K562 (cell line): ENCODE measurements at regions not wholly inside any gene's neighbourhood (a gene's known extent, or its start where the extent isn't known, plus 50 kb on each side); places are given as distances from the start of the nearest gene placed in this dataset.

Source experiments
- CTCF ChIP-seq, 3 experiments: IDR thresholded peaks in 2 of 3; conservative IDR thresholded peaks in 1 of 3; 2 replicates each; pipeline ENCODE4 v1.5.1; 2011 to 2012; ENCODE audit warnings: low read length in 3 of 3, mild to moderate bottlenecking in 3 of 3, control low read depth in 2 of 3, improper control_type of control experiment in 1 of 3, inconsistent platforms in 1 of 3, low read depth in 1 of 3, mixed read lengths in 1 of 3, moderate library complexity in 1 of 3; ENCODE audit not compliant: insufficient read depth in 2 of 3
- ELF4 ChIP-seq: fragments of 450-650 bp; formaldehyde crosslinking; IDR thresholded peaks from 2 replicates; pipeline ENCODE4 v1.4.0; 2022; ENCODE audit warnings: missing genetic modification characterization
- TRIM28 ChIP-seq: fragments of 450-650 bp; IDR thresholded peaks from 2 replicates; pipeline ENCODE4 v1.6.1; 2017
- TF ChIP-seq, protein P1 (sequence below), 3 experiments: fragments of 200-800 bp in 1 of 3; fragments of 250-450 bp in 1 of 3; fragments of 450-650 bp in 1 of 3; sonication (Bioruptor Pico) in 1 of 3; sonication (Bioruptor generic) in 1 of 3; formaldehyde crosslinking in 1 of 3; IDR thresholded peaks; 2 replicates each; pipeline versions ENCODE4 v1.6.1 to v1.8.0; 2016 to 2022; ENCODE audit warnings: mild to moderate bottlenecking in 2 of 3, missing genetic modification characterization in 2 of 3, missing compliant biosample characterization in 1 of 3, moderate library complexity in 1 of 3

DNA sequence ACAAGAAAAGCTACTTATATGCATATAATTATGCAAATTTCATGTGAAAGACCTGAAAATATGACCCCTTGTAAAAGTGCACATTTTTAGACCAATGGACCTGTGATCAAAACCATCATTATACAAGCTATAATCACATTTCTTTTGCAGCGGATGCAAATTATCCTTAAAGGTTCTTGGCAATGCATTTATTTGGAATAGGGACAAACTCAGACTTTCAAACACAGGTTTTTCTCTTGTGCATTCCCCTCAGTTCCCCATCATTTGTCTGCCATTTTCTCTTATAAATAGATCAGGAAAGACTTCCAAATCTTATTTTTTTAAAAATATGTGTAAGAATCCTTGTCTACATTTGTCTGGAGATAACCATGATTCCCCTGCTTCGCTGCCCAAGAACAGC is 954.2 kb upstream of the NRXN1 start:
- TF ChIP-seq, protein P1, sequence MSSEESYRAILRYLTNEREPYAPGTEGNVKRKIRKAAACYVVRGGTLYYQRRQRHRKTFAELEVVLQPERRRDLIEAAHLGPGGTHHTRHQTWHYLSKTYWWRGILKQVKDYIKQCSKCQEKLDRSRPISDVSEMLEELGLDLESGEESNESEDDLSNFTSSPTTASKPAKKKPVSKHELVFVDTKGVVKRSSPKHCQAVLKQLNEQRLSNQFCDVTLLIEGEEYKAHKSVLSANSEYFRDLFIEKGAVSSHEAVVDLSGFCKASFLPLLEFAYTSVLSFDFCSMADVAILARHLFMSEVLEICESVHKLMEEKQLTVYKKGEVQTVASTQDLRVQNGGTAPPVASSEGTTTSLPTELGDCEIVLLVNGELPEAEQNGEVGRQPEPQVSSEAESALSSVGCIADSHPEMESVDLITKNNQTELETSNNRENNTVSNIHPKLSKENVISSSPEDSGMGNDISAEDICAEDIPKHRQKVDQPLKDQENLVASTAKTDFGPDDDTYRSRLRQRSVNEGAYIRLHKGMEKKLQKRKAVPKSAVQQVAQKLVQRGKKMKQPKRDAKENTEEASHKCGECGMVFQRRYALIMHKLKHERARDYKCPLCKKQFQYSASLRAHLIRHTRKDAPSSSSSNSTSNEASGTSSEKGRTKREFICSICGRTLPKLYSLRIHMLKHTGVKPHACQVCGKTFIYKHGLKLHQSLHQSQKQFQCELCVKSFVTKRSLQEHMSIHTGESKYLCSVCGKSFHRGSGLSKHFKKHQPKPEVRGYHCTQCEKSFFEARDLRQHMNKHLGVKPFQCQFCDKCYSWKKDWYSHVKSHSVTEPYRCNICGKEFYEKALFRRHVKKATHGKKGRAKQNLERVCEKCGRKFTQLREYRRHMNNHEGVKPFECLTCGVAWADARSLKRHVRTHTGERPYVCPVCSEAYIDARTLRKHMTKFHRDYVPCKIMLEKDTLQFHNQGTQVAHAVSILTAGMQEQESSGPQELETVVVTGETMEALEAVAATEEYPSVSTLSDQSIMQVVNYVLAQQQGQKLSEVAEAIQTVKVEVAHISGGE (CRISPR knock-in tag; IDR thresholded peaks at IDR 0.05), result no peak
- TF ChIP-seq CTCF (IDR thresholded peaks at IDR 0.05 in 2 of 3, conservative IDR thresholded peaks at IDR 0.05 in 1 of 3; ENCODE audit: insufficient read depth in 2 of 3, low read depth in 1 of 3, low read length in 3 of 3) (no peak), TRIM28 (no peak), ELF4 (CRISPR knock-in tag) (no peak)
